GM13977 (cell line): ENCODE measurements at regions not wholly inside any gene's neighbourhood (a gene's known extent, or its start where the extent isn't known, plus 50 kb on each side); places are given as distances from the start of the nearest gene placed in this dataset.

Experiments
- DNase-seq: peaks from one replicate; pipeline ENCODE4 v3.0.0; 2012; ENCODE audit warnings: low spot score
- in situ Hi-C: fragments of 300-500 bp; cut with MboI; formaldehyde crosslinking; loops from one replicate; pipeline ENCODE4 v1.12.0; 2022; ENCODE audit warnings: low sequenced_read_pairs, low pct_unique_long_range_greater_than_20kb, mixed read lengths, inconsistent platforms; ENCODE audit not compliant: unreplicated experiment
- TF ChIP-seq, protein P1 (sequence below): IDR thresholded peaks from 2 replicates; pipeline ENCODE4 v1.5.1; 2012; ENCODE audit warnings: mild to moderate bottlenecking, control low read depth; ENCODE audit not compliant: insufficient read depth; ENCODE audit errors: extremely low read depth, missing control alignments

DNA sequence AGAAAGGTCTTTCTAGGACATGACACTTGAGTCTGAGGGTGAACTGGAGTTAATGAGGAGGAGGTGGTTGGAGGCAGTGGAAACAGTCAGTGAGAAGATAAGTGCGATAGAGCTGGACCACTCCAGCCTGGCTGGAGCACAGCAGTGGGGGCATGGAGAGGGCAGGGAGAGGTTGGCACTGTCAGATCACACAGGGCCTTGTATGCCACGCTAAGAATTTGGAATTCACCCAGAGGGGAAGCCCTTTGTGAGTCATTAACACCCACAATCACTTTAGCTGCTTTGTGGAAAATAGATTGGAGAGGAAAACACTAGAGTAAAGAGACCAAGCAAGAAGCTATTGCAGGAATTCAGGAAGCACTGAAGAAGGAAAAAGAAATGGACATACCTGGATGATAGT lies 83.3 kb downstream of the ZNF621 start:
- DNase-seq = no peak
- TF ChIP-seq, protein P1, sequence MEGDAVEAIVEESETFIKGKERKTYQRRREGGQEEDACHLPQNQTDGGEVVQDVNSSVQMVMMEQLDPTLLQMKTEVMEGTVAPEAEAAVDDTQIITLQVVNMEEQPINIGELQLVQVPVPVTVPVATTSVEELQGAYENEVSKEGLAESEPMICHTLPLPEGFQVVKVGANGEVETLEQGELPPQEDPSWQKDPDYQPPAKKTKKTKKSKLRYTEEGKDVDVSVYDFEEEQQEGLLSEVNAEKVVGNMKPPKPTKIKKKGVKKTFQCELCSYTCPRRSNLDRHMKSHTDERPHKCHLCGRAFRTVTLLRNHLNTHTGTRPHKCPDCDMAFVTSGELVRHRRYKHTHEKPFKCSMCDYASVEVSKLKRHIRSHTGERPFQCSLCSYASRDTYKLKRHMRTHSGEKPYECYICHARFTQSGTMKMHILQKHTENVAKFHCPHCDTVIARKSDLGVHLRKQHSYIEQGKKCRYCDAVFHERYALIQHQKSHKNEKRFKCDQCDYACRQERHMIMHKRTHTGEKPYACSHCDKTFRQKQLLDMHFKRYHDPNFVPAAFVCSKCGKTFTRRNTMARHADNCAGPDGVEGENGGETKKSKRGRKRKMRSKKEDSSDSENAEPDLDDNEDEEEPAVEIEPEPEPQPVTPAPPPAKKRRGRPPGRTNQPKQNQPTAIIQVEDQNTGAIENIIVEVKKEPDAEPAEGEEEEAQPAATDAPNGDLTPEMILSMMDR = no peak
- in situ Hi-C loops = no loop called here

DNA sequence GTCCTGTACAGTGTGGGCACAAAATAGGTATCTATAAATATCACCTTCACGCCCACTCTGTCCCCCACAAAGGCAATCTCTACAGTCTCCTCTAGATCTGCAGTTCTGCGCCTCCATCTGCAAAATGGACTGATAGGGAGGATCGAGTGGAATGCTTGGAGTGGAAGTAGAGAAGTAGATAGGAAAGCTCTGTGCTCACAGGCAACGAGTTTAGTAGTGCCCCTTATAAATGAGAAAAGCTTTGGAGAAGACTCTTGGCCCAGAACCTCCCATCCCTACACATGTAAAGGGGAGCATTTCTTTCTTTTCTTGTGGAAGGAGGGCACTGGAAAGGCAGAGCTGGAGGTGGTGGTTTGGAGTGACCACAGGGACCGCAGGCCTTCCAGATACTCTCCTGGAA lies 88.5 kb downstream of the ZNF621 start:
- DNase-seq = no peak
- TF ChIP-seq, protein P1 = no peak
- in situ Hi-C loops = no loop called here

DNA sequence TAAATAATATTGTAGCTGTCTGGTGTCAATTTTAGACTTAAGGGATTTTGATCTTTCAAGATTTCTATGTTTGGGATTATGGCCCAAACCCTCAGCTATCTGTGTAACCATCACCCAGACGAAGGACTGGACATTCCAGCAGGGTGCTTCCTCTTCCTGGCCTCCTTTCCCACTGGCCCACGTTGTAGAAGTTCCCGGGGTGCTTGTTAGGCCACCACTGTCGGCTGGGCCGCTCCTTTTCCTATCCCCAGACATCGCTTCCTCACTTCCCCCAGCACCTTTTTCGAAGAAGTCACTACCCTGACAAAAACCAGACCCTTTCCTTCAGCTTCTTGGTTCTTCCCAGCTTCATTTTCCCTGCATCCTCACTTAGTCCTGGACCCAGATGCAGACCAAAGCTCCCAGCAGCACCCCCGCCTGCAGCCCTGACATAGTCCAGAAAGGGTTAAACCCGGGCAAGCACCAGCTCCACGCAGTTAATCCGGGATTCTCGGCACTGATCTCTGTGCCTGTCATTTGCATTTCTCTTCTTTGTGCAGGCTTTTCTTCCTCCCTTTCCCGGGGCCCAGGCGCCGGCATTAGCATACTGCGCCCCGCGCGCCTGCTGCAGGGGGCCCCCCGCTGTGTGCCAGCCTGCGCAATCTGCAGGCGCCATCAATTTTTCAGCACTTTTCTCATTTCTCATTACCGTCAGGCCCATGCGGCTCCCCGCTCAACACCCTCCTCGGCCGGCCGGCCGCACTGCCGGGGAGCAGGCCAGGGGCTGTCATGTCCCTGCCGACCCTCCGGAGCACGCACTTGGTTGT lies 90.6 kb downstream of the ZNF621 start:
- TF ChIP-seq, protein P1 = no peak
- DNase-seq = no peak
- in situ Hi-C loops = no loop called here

DNA sequence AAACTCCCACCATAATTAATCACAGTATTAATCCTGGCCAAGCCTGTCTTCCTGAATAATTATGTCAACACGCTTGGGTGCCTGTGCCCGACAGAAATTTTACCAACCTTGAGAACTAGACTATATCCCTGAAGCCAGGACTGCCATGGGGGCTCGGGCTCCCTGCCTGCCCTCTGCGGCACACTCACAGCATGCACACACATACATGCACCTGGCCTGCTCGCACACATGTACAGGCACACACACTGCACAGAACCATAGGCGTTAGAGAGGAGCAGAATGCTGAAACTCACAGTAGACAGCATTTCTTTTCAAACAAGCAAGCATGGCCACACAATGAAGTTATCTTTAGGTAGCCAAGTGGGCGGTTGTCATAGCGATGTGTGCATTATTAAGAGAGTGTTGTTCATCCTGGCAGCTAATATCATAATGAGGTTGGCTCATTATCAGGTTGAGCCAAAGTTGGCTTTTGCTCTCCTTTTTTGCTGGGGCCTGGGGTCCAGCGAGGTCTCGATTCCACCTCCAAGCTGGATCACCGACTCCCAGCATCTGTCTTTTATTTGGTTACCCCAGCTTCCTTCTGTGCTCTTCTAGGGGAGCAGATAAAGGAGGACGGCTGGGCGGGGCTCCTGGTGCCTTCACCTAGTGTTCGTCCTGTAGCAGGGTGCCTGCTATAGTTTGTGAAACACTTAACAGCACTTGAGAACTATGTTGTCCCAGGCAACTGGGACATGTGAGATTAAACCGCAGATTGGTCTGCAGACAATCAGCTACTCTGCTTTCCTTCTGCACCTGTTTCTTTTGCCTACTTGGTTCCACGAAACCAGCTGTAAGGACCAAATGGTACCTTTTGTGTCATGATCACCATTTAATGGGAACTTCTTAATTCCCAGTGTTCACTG lies 91.4 kb downstream of the ZNF621 start:
- in situ Hi-C loops = no loop called here
- TF ChIP-seq, protein P1 = no peak
- no peak for DNase-seq

DNA sequence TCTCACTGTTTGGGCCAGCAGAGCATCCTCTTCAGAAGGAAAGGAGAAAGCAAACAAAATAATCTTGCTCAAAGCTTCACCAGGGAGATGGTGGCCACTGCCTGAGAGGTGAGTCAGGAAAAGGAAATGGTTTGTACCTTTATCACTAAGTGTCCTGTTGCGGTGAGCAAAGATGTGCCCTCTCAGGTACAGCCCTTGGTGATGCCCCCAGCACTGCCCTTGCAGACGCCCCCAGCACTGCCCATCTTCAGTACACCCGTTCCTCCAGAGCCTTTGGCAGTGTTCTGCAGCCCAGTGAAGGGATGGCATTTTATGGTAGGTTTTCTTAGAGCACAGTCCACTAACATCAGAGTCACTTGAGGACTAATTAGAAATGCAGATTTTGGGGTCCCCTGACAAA lies 92.3 kb downstream of the ZNF621 start:
- TF ChIP-seq, protein P1 = no peak
- in situ Hi-C loops = no loop called here
- no peak for DNase-seq

DNA sequence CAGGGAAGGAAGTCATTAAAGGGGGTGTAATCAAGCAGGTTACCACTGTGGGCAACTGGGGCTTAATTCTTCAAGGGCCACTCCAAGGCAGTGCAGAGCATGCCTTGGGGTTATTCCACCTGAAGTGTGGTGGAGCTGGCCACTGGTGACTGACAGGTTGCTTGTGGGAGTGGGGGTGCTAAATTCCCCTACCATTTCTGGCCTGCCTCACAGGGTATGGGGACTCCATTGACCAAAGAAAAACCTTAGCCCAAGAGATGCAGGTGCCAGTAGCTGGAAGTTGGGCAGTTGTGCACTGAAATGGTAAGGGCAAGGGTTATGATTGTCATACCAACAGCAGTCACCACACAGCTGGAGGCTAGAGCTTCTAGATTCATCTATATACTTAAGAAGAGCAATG lies 93.4 kb downstream of the ZNF621 start:
- no peak for DNase-seq
- TF ChIP-seq, protein P1 = no peak
- in situ Hi-C loops = no loop called here
